GM12873 (cell line): ENCODE measurements at regions not wholly inside any gene's neighbourhood (a gene's known extent, or its start where the extent isn't known, plus 50 kb on each side); places are given as distances from the start of the nearest gene placed in this dataset.

ENCODE experiments used
- TF ChIP-seq, protein P1 (sequence below): IDR thresholded peaks from 2 replicates; pipeline ENCODE4 v1.5.1; 2012; ENCODE audit warnings: low read depth, mild to moderate bottlenecking, moderate library complexity, low read length, control low read depth; ENCODE audit not compliant: insufficient read depth; ENCODE audit errors: missing control alignments

- TF ChIP-seq, protein P1, sequence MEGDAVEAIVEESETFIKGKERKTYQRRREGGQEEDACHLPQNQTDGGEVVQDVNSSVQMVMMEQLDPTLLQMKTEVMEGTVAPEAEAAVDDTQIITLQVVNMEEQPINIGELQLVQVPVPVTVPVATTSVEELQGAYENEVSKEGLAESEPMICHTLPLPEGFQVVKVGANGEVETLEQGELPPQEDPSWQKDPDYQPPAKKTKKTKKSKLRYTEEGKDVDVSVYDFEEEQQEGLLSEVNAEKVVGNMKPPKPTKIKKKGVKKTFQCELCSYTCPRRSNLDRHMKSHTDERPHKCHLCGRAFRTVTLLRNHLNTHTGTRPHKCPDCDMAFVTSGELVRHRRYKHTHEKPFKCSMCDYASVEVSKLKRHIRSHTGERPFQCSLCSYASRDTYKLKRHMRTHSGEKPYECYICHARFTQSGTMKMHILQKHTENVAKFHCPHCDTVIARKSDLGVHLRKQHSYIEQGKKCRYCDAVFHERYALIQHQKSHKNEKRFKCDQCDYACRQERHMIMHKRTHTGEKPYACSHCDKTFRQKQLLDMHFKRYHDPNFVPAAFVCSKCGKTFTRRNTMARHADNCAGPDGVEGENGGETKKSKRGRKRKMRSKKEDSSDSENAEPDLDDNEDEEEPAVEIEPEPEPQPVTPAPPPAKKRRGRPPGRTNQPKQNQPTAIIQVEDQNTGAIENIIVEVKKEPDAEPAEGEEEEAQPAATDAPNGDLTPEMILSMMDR: no peak
Observed at GRCh38 chr20:6689339-6689973, 78.0 kb upstream of the BMP2 start.

GRCh38 chr20:6686171-6686570 lies 81.3 kb upstream of the BMP2 start:
- TF ChIP-seq, protein P1: no peak

DNA sequence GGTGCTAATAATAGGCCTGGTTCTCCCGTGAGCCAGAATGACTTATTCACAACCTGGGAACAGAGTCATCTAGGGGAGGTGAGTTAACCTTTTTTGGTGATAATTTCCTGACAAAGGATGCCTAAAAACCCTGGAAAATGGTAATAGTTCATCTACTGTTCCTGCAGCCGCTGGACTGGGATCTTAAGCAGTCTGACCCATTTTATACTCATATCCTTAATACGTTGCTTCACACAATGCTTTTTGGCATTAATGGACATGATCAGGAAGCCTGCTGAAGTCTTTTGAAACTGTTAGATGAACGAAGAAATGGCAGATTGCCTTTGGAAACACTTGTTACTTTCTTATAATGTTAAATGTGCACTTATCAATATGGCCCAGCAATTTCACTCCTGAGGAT lies 81.9 kb upstream of the BMP2 start:
- TF ChIP-seq, protein P1: no peak

- TF ChIP-seq, protein P1: no peak
Observed at GRCh38 chr20:6685181-6685582, 82.3 kb upstream of the BMP2 start.

- TF ChIP-seq, protein P1: no peak
Observed at GRCh38 chr20:6683021-6683977, 84.2 kb upstream of the BMP2 start.

DNA sequence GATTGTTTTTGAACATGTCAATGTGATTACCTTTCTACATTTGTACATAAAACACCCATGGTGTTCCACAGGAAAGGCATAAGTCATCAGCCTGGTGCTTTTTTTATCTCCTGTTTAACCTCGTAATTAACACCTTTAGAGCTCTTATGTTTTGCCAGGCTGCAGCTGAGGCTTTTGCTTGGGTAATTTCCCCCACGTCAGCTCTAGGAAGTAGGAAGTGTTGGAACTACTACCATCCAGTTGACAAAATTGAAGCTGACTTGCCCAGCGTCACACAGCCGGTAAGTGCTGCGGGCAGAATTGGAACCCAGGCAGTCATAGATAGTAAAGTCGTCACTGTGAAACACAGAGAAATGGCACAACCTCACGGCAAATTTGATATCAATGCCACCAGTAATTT lies 86.6 kb upstream of the BMP2 start:
- TF ChIP-seq, protein P1: no peak

DNA sequence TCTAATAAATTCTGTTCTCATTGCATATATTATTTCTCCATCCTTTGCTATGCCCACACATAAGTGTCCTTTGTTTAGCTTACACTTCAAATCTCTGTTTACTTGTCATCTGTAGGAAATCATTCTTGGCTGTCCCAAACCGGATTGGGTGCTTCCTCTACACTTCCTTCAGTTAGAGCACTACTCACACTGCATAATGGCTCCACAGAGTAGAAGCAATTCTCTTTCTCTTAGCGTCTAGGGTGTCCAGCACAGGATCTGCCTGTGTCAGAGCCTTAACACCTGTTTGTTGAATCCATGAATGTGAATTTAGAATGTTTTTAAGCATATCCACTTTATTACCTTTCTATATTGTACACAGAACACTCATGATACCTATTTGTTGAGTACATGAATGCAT lies 87.0 kb upstream of the BMP2 start:
- TF ChIP-seq, protein P1: no peak
